GM21723 (cell line): ENCODE measurements at regions not wholly inside any gene's neighbourhood (a gene's known extent, or its start where the extent isn't known, plus 50 kb on each side); places are given as distances from the start of the nearest gene placed in this dataset.

Source experiments
- ATAC-seq: cut with Tn5 transposase; IDR thresholded peaks from one replicate; pipeline ENCODE4 v1.9.1; 2021; ENCODE audit warnings: mild to moderate bottlenecking, moderate library complexity; ENCODE audit not compliant: unreplicated experiment

- no peak for ATAC-seq
Observed at GRCh38 chr18:51891876-51892275, 448.1 kb upstream of the DCC start.

- no peak for ATAC-seq
Observed at GRCh38 chr18:51897884-51898283, 442.1 kb upstream of the DCC start.

GRCh38 chr18:51907687-51908597 is 432.1 kb upstream of the DCC start:
- no peak for ATAC-seq

- no peak for ATAC-seq
Observed at GRCh38 chr18:51908598-51908944, 431.4 kb upstream of the DCC start.

GRCh38 chr18:51911584-51911983 is 428.4 kb upstream of the DCC start:
- no peak for ATAC-seq

- ATAC-seq = no peak
Observed at GRCh38 chr18:51912381-51912780, 427.6 kb upstream of the DCC start.

GRCh38 chr18:51915176-51915575 is 424.8 kb upstream of the DCC start:
- ATAC-seq = no peak

GRCh38 chr18:51921862-51922261 is 418.1 kb upstream of the DCC start:
- ATAC-seq = no peak

- ATAC-seq = no peak
Observed at GRCh38 chr18:51933903-51934302, 406.1 kb upstream of the DCC start.

- no peak for ATAC-seq
Observed at GRCh38 chr18:51936115-51936514, 403.9 kb upstream of the DCC start.

- no peak for ATAC-seq
Observed at GRCh38 chr18:51941999-51942398, 398.0 kb upstream of the DCC start.

- no peak for ATAC-seq
Observed at GRCh38 chr18:51943281-51943680, 396.7 kb upstream of the DCC start.

- ATAC-seq = no peak
Observed at GRCh38 chr18:51946946-51947345, 393.1 kb upstream of the DCC start.

- ATAC-seq = no peak
Observed at GRCh38 chr18:51952844-51953243, 387.2 kb upstream of the DCC start.

GRCh38 chr18:51953521-51953920 is 386.5 kb upstream of the DCC start:
- peak; percentile 77 for ATAC-seq

GRCh38 chr18:51955136-51955535 is 384.9 kb upstream of the DCC start:
- no peak for ATAC-seq

- ATAC-seq = no peak
Observed at GRCh38 chr18:51957001-51957400, 383.0 kb upstream of the DCC start.

- ATAC-seq = no peak
Observed at GRCh38 chr18:51980101-51980500, 359.9 kb upstream of the DCC start.

GRCh38 chr18:51988277-51988676 is 351.7 kb upstream of the DCC start:
- ATAC-seq = no peak

GRCh38 chr18:51997129-51997528 is 342.9 kb upstream of the DCC start:
- no peak for ATAC-seq

- ATAC-seq = no peak
Observed at GRCh38 chr18:51998066-51998465, 341.9 kb upstream of the DCC start.

GRCh38 chr18:51998711-51999110 is 341.3 kb upstream of the DCC start:
- no peak for ATAC-seq

GRCh38 chr18:51999351-51999750 is 340.6 kb upstream of the DCC start:
- no peak for ATAC-seq
